HCT116 (cell line): ENCODE measurements at regions not wholly inside any gene's neighbourhood (a gene's known extent, or its start where the extent isn't known, plus 50 kb on each side); places are given as distances from the start of the nearest gene placed in this dataset.

Source experiments
- ATAC-seq: fragments of 200-7000 bp; cut with Tn5 transposase; 2 replicates; pipeline ENCODE4 v1.9.1; 2020; ENCODE audit warnings: mild to moderate bottlenecking, moderate library complexity
- BruUV-seq: library from RNA; stranded (reverse); fragments of 400-500 nt; replicated peaks from 2 replicates; lab custom pipeline; 2021; lab: Mats Ljungman, UMichigan
- CTCF ChIA-PET: fragments of 300-600 bp; sonication (Branson Sonifier 250); formaldehyde crosslinking; loops from one replicate; lab custom pipeline; 2021; ENCODE audit warnings: antibody characterized with exemption; lab: Charles Lee
- POLR2A ChIA-PET: fragments of 300-600, 350-600 bp; sonication (Branson Sonifier 250); formaldehyde crosslinking; loops from one replicate; lab custom pipeline; 2021; ENCODE audit warnings: antibody characterized with exemption; lab: Charles Lee
- RAD21 ChIA-PET, 2 experiments: fragments of 300-600 bp; sonication (Branson Sonifier 250); formaldehyde crosslinking; loops; one replicate each; lab custom pipeline; 2023; ENCODE audit warnings: low total read pairs in 2 of 2; ENCODE audit not compliant: uncharacterized antibody in 2 of 2, unreplicated experiment in 2 of 2, low non-redundant PET in 1 of 2; lab: Charles Lee
- DNase-seq: peaks from one replicate; pipeline ENCODE4 v3.0.0-alpha.2; 2010; ENCODE audit warnings: low read depth, low spot score
- H2AFZ ChIP-seq: fragments of 200-600 bp; shearing (Covaris generic), sonication (generic); 2 replicates; pipeline ENCODE4 v1.6.1; 2017; ENCODE audit warnings: low read depth, mixed run types, mixed read lengths, antibody characterized with exemption, low read length; ENCODE audit not compliant: poor library complexity, severe bottlenecking
- H3K27ac ChIP-seq: 2 replicates; pipeline ENCODE4 v1.5.1; 2012; ENCODE audit warnings: low read depth, low read length
- H3K27me3 ChIP-seq: fragments of 200-600 bp; sonication (generic); 2 replicates; pipeline ENCODE4 v1.6.1; 2016; ENCODE audit warnings: mixed run types, low read length, mixed read lengths; ENCODE audit not compliant: insufficient read depth
- H3K36me3 ChIP-seq, 2 experiments: fragments of 200-500 bp in 1 of 2; fragments of 200-600 bp in 1 of 2; sonication (Bioruptor generic) in 1 of 2; sonication (generic) in 1 of 2; 2 replicates each; pipeline versions ENCODE4 v1.5.1 to v1.6.1; 2014 to 2016; ENCODE audit warnings: low read length in 2 of 2, inconsistent platforms in 1 of 2, mixed read lengths in 1 of 2, mixed run types in 1 of 2; ENCODE audit not compliant: insufficient read depth in 2 of 2, control insufficient read depth in 1 of 2
- H3K4me1 ChIP-seq, 2 experiments: fragments of 200-600 bp in 1 of 2; sonication (generic) in 1 of 2; 2 replicates each; pipeline versions ENCODE4 v1.5.1 to v1.6.1; 2012 to 2017; ENCODE audit warnings: low read length in 2 of 2, inconsistent platforms in 1 of 2, mild to moderate bottlenecking in 1 of 2, mixed read lengths in 1 of 2, mixed run types in 1 of 2, moderate library complexity in 1 of 2; ENCODE audit not compliant: insufficient read depth in 2 of 2, control insufficient read depth in 1 of 2
- H3K4me2 ChIP-seq: fragments of 200-600 bp; sonication (generic); 2 replicates; pipeline ENCODE4 v1.6.1; 2017; ENCODE audit warnings: mixed run types, low read length, mixed read lengths
- H3K4me3 ChIP-seq, 2 experiments: fragments of 200-600 bp in 1 of 2; sonication (generic) in 1 of 2; replicated peaks in 1 of 2; 2 replicates each; pipeline ENCODE4 v1.5.1; 2011 to 2016; ENCODE audit warnings: low read length in 2 of 2, control low read depth in 1 of 2, low read depth in 1 of 2, mild to moderate bottlenecking in 1 of 2, mixed read lengths in 1 of 2, mixed run types in 1 of 2
- H3K79me2 ChIP-seq: fragments of 200-600 bp; sonication (generic); 2 replicates; pipeline ENCODE4 v1.6.1; 2017; ENCODE audit warnings: mild to moderate bottlenecking, mixed run types, low read length, moderate library complexity, mixed read lengths; ENCODE audit not compliant: insufficient read depth
- H3K9ac ChIP-seq: fragments of 200-600 bp; sonication (generic); 2 replicates; pipeline ENCODE4 v1.6.1; 2016; ENCODE audit warnings: low read length, mixed read lengths
- H3K9me2 ChIP-seq: fragments of 200-600 bp; sonication (generic), shearing (Covaris generic); 2 replicates; pipeline ENCODE4 v1.6.1; 2017; ENCODE audit warnings: mixed run types, mild to moderate bottlenecking, moderate library complexity; ENCODE audit not compliant: insufficient read depth
- H3K9me3 ChIP-seq, 2 experiments: fragments of 200-500 bp in 1 of 2; fragments of 200-600 bp in 1 of 2; sonication (Bioruptor generic) in 1 of 2; sonication (generic) in 1 of 2; 2 replicates each; pipeline ENCODE4 v1.6.1; 2014 to 2017; ENCODE audit warnings: low read length in 2 of 2, mixed read lengths in 2 of 2, inconsistent platforms in 1 of 2, low read depth in 1 of 2, mild to moderate bottlenecking in 1 of 2, mixed run types in 1 of 2, moderate library complexity in 1 of 2; ENCODE audit not compliant: control insufficient read depth in 1 of 2, insufficient read depth in 1 of 2
- H4K20me1 ChIP-seq: fragments of 200-600 bp; sonication (generic), shearing (Covaris generic); 2 replicates; pipeline ENCODE4 v1.6.1; 2017; ENCODE audit warnings: mixed run types, mild to moderate bottlenecking, moderate library complexity; ENCODE audit not compliant: insufficient read depth
- CTCF ChIP-seq, 3 experiments: fragments of 200-600 bp in 1 of 3; sonication (generic) in 1 of 3; IDR thresholded peaks in 2 of 3; conservative IDR thresholded peaks in 1 of 3; 2 replicates each; pipeline ENCODE4 v1.5.1; 2012 to 2017; ENCODE audit warnings: low read depth in 2 of 3, low read length in 2 of 3, antibody characterized with exemption in 1 of 3, borderline replicate concordance in 1 of 3, control low read depth in 1 of 3, mild to moderate bottlenecking in 1 of 3, mixed read lengths in 1 of 3, mixed run types in 1 of 3, moderate library complexity in 1 of 3; ENCODE audit not compliant: insufficient read depth in 1 of 3
- EGR1 ChIP-seq: IDR thresholded peaks from 2 replicates; pipeline ENCODE4 v1.6.1; 2012; ENCODE audit warnings: low read depth
- JUND ChIP-seq: IDR thresholded peaks from 2 replicates; pipeline ENCODE4 v1.6.1; 2012
- REST ChIP-seq: IDR thresholded peaks from 2 replicates; pipeline ENCODE4 v1.6.1; 2012; ENCODE audit warnings: low read depth
- SP1 ChIP-seq: IDR thresholded peaks from 2 replicates; pipeline ENCODE4 v1.6.1; 2012; ENCODE audit warnings: low read depth
- YY1 ChIP-seq: IDR thresholded peaks from 2 replicates; pipeline ENCODE4 v1.6.1; 2011; ENCODE audit warnings: low read length, low read depth, moderate library complexity, mild to moderate bottlenecking; ENCODE audit not compliant: insufficient replicate concordance; ENCODE audit errors: extremely low read depth
- intact Hi-C: fragments of 100-400 bp; cut with micrococcal nuclease; formaldehyde crosslinking; loops from 2 replicates; pipeline ENCODE4 v1.10.0; 2022
- TF ChIP-seq, protein P1 (sequence below): IDR thresholded peaks from 2 replicates; pipeline ENCODE4 v1.6.1; 2011; ENCODE audit warnings: mild to moderate bottlenecking, low read length, moderate library complexity; ENCODE audit not compliant: insufficient replicate concordance; ENCODE audit errors: extremely low read depth

DNA sequence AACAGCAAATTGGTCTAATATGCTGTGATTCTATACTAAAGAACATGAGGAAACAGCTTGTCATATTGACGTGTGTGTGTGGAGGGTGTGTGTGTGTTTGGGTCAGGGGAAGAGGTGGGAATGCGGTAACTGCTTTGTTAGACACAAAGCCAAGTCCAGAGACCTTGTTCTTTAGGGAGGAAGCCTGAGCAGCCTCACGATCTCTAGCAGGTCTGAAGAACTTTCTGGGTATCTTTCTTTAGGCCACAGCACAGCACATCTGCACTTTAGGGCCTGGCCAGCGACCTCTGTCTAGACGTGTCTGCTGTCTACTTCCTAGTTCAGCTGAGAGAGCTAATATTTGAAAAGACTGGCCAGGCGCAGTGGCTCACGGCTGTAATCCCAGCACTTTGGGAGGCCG lies 220.0 kb upstream of the TPRG1 start (continued):
- no peak for TF ChIP-seq REST

DNA sequence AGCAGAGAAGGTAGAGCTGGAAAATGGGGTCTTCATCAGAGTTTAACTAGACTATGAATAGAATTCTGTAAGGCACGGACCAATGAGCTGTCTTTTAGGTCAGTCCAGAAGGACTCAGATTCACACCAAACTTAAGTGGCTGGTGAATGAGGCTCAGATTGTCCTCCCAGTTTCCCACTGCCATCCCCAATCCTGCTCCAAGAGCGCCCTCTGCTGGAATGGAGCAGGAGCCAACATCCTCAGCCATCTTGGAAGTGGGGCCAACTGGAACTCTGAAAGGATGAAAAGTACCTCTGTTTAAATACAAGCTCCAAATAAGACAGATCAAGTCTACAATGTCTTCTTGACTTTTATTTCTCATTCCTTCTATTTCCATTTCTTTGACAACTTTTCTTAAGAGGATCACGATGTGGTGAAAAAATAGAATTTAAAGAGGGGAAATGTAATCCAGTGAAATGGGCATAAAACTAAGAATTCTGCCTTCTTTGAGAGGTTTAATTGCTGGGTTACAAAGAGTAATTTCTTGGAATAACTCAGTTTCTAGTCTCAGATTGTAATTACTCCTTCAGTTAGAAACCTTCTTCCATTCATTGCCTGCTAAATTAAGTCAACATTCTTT lies 217.1 kb upstream of the TPRG1 start:
- BruUV-seq: no TSS peak
- Histone ChIP-seq H3K4me2 (no peak overlapping the region), H3K4me1 (peaks cover 17 to 22% of the 10 kb centered on the region in 2 experiments), H3K27ac (no peak overlapping the region), H3K9me2 (no peaks in the 10 kb centered on the region), H2AFZ (peak overlapping the region; percentile 26), H3K79me2 (no peaks in the 10 kb centered on the region), H3K9me3 (no peaks in the 10 kb centered on the region), H3K27me3 (no peaks in the 10 kb centered on the region), H3K9ac (no peak overlapping the region), H3K4me3 (no peak overlapping the region), H3K36me3 (no peaks in the 10 kb centered on the region), H4K20me1 (no peaks in the 10 kb centered on the region)
- DNase-seq (peak; percentile 79), ATAC-seq (peak; percentile 81)
- TF ChIP-seq JUND (no peak), EGR1 (no peak), CTCF (IDR thresholded peaks at IDR 0.05 in 2 of 3, conservative IDR thresholded peaks at IDR 0.05 in 1 of 3; ENCODE audit: borderline replicate concordance in 1 of 3, insufficient read depth in 1 of 3, low read depth in 2 of 3, low read length in 2 of 3) (peak in 2 of 3 experiments; percentile 88 to 97; a peak in 4 of 6 replicates), YY1 (peak; percentile 95), SP1 (no peak)
- TF ChIP-seq, protein P1, sequence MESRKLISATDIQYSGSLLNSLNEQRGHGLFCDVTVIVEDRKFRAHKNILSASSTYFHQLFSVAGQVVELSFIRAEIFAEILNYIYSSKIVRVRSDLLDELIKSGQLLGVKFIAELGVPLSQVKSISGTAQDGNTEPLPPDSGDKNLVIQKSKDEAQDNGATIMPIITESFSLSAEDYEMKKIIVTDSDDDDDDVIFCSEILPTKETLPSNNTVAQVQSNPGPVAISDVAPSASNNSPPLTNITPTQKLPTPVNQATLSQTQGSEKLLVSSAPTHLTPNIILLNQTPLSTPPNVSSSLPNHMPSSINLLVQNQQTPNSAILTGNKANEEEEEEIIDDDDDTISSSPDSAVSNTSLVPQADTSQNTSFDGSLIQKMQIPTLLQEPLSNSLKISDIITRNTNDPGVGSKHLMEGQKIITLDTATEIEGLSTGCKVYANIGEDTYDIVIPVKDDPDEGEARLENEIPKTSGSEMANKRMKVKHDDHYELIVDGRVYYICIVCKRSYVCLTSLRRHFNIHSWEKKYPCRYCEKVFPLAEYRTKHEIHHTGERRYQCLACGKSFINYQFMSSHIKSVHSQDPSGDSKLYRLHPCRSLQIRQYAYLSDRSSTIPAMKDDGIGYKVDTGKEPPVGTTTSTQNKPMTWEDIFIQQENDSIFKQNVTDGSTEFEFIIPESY: no peak
- CTCF ChIA-PET: interaction anchor here (0.8 to 8.7 kb wide), 36 partner anchors 10 to 1275 kb away, joined by 3 to 260 read pairs (median 4); partner anchors contain the start of gene BCL6
- POLR2A ChIA-PET: interaction anchor here (0.6 to 2.5 kb wide), 5 partner anchors 826 to 1214 kb away, joined by 3 to 15 read pairs (median 7); partner anchors contain the start of gene BCL6
- intact Hi-C loops: loop anchor here (1.0 to 10.0 kb wide), 6 partner anchors 124 to 1212 kb away; no protein-coding TSS in a partner anchor
- RAD21 ChIA-PET: interaction anchor here (0.6 to 2.4 kb wide), 8 partner anchors 54 to 1216 kb away, joined by 3 to 14 read pairs (median 4); no protein-coding TSS in a partner anchor
